ENCODE measurements at regions not wholly inside any gene's neighbourhood (a gene's known extent, or its start where the extent isn't known, plus 50 kb on each side); places are given as distances from the start of the nearest gene placed in this dataset.

- 96% methylated on average over 2 of the region's 2 CpGs; no CpG with 5 or more reads in 1 of the 2 experiments for WGBS, 2 experiments (ENCODE audit: extremely low coverage in 1 of 2, insufficient coverage in 1 of 2, insufficient read length in 1 of 2, insufficient replicate concordance in 2 of 2, low coverage in 1 of 2, low lambda C conversion rate in 2 of 2, missing lambda C conversion rate in 1 of 2)
- Histone ChIP-seq H3K27me3 (replicated peaks in 1 of 4; ENCODE audit: control insufficient read depth in 3 of 4, extremely low read depth in 1 of 4, insufficient read depth in 3 of 4, low read length in 3 of 4) (no peaks in the 10 kb centered on the region), H3K4me1 (replicated peaks in 1 of 4; ENCODE audit: control insufficient read depth in 3 of 4, insufficient read depth in 4 of 4, low read length in 3 of 4) (peaks cover 0 to 9% (median 5%) of the 10 kb centered on the region in 4 experiments; a peak in 5 of 7 replicates), H4K20me1 (replicated peaks in 1 of 2; ENCODE audit: control insufficient read depth in 1 of 2, insufficient read depth in 2 of 2, low read length in 2 of 2) (no peaks in the 10 kb centered on the region), H2AK5ac (ENCODE audit: low read depth, low read length) (no peak overlapping the region), H3K9ac (replicated peaks in 1 of 4; ENCODE audit: extremely low read depth in 1 of 4, low read depth in 3 of 4, low read length in 3 of 4) (no peak overlapping the region), H2AFZ (ENCODE audit: low read length) (no peak overlapping the region), H2BK5ac (ENCODE audit: low read depth, low read length) (no peak overlapping the region), H3K36me3 (ENCODE audit: control insufficient read depth in 2 of 4, insufficient read depth in 4 of 4, low read length in 3 of 4) (no peaks in the 10 kb centered on the region), H2BK20ac (ENCODE audit: low read length) (no peak overlapping the region), H3K56ac (replicated peaks; ENCODE audit: insufficient read length, low read depth, low read length) (no peak overlapping the region), H2BK15ac (ENCODE audit: low read length) (no peak overlapping the region), H2BK120ac (replicated peaks; ENCODE audit: low read depth, low read length) (no peak overlapping the region), H4K5ac (ENCODE audit: insufficient read length, low read depth, low read length) (no peak overlapping the region), H3K79me2 (ENCODE audit: control insufficient read depth in 1 of 2, insufficient read depth in 2 of 2, low read length in 2 of 2) (no peaks in the 10 kb centered on the region), H3K79me1 (ENCODE audit: low read depth, low read length) (no peaks in the 10 kb centered on the region), H3K23me2 (ENCODE audit: low read depth, low read length) (no peaks in the 10 kb centered on the region), H3K9me3 (ENCODE audit: insufficient read depth in 2 of 2, low read depth in 1 of 2, low read length in 1 of 2) (no peaks in the 10 kb centered on the region), H3K4me2 (ENCODE audit: insufficient read depth in 1 of 2, low read depth in 2 of 2, low read length in 2 of 2) (no peak overlapping the region), H4K91ac (replicated peaks; ENCODE audit: insufficient read length, low read length) (no peak overlapping the region), H3K4ac (replicated peaks; ENCODE audit: insufficient read length, low read depth, low read length) (no peak overlapping the region), H3K14ac (ENCODE audit: insufficient read length) (no peak overlapping the region), H4K8ac (ENCODE audit: extremely low read depth, insufficient read depth, low read length) (no peak overlapping the region), H3K4me3 (ENCODE audit: extremely low read depth in 1 of 4, insufficient read depth in 2 of 4, low read depth in 3 of 4, low read length in 4 of 4) (no peak overlapping the region), H3K18ac (ENCODE audit: extremely low read depth, low read length) (no peak overlapping the region), H3K23ac (ENCODE audit: insufficient read length) (no peak overlapping the region), H2BK12ac (ENCODE audit: low read depth, low read length) (no peak overlapping the region), H3K27ac (ENCODE audit: low read depth, low read length) (no peak overlapping the region)
- FAIRE-seq (no peak), DNase-seq (ENCODE audit: low read depth in 1 of 2, low spot score in 2 of 2) (no peak)
- ChIA-PET POLR2A (ENCODE audit: partially characterized antibody) (no interaction called here), CTCF (ENCODE audit: partially characterized antibody) (interaction anchor here (0.6 kb wide), 1 partner anchor 38 kb away, joined by 3 read pairs; no protein-coding TSS in a partner anchor)
- TF ChIP-seq ZNF274 (IDR thresholded peaks at IDR 0.05; ENCODE audit: borderline replicate concordance, extremely low read depth, low read length) (no peak), MAFK (IDR thresholded peaks at IDR 0.05; ENCODE audit: low read depth, low read length) (no peak)
Observed at GRCh38 chr5:133873449-133873848, 95.0 kb downstream of the C5orf15 start.
